Rectal smooth muscle tissue (tissue), 1 donor: ENCODE measurements at regions not wholly inside any gene's neighbourhood (a gene's known extent, or its start where the extent isn't known, plus 50 kb on each side); places are given as distances from the start of the nearest gene placed in this dataset.
"Not testable (repeated sequence)": the region's sequence is repeated elsewhere in the genome, so short reads cannot be mapped to it uniquely, and the experiment has no call there.

Experiments
- H3K27ac ChIP-seq: one replicate; pipeline ENCODE4 v1.7.0; 2013; ENCODE audit warnings: low read depth, low read length, inconsistent platforms
- H3K27me3 ChIP-seq: one replicate; pipeline ENCODE4 v1.7.0; 2013; ENCODE audit warnings: low read length; ENCODE audit not compliant: control insufficient read depth, insufficient read depth
- H3K36me3 ChIP-seq: one replicate; pipeline ENCODE4 v1.7.0; 2013; ENCODE audit warnings: low read length; ENCODE audit not compliant: control insufficient read depth, insufficient read depth
- H3K4me1 ChIP-seq: one replicate; pipeline ENCODE4 v1.7.0; 2013; ENCODE audit warnings: low read length; ENCODE audit not compliant: control insufficient read depth, insufficient read depth
- H3K4me3 ChIP-seq: one replicate; pipeline ENCODE4 v1.7.0; 2013; ENCODE audit warnings: low read length
- H3K9ac ChIP-seq: one replicate; pipeline ENCODE4 v1.7.0; 2013; ENCODE audit warnings: low read length

- not testable (repeated sequence) for H3K4me1 ChIP-seq, H3K4me3 ChIP-seq, H3K9ac ChIP-seq, H3K27ac ChIP-seq, H3K27me3 ChIP-seq, H3K36me3 ChIP-seq
Measured at GRCh38 chr14:106061877-106062500, 535.6 kb downstream of the TMEM121 start.

- H3K4me3 ChIP-seq = no peak overlapping the region
- no peak overlapping the region for H3K9ac ChIP-seq
- H3K4me1 ChIP-seq = no peaks in the 10 kb centered on the region
- no peak overlapping the region for H3K27ac ChIP-seq
- no peaks in the 10 kb centered on the region for H3K27me3 ChIP-seq
- H3K36me3 ChIP-seq = no peaks in the 10 kb centered on the region
Measured at GRCh38 chr14:106062502-106063272, 536.3 kb downstream of the TMEM121 start.

DNA sequence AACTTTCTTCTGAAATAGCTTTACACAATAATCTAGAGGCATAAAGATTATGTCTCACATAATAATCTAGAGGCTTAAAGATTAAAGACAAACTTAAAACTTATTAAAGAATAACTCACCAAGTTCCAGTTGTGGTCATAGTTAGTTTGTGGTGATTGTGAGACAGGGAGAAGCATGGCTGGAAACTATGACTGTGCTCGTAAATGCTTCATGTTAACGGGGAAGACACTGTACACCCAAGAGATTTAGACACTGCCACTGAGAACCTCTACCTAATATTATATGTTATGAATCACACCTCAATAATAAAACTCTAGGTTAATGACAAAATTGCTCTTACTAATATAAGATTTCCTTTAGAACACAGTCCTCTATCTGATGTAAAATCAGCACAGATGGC lies 541.6 kb downstream of the TMEM121 start:
- no peaks in the 10 kb centered on the region for H3K36me3 ChIP-seq
- no peaks in the 10 kb centered on the region for H3K27me3 ChIP-seq
- no peak overlapping the region for H3K27ac ChIP-seq
- no peak overlapping the region for H3K4me3 ChIP-seq
- no peaks in the 10 kb centered on the region for H3K4me1 ChIP-seq
- no peak overlapping the region for H3K9ac ChIP-seq

DNA sequence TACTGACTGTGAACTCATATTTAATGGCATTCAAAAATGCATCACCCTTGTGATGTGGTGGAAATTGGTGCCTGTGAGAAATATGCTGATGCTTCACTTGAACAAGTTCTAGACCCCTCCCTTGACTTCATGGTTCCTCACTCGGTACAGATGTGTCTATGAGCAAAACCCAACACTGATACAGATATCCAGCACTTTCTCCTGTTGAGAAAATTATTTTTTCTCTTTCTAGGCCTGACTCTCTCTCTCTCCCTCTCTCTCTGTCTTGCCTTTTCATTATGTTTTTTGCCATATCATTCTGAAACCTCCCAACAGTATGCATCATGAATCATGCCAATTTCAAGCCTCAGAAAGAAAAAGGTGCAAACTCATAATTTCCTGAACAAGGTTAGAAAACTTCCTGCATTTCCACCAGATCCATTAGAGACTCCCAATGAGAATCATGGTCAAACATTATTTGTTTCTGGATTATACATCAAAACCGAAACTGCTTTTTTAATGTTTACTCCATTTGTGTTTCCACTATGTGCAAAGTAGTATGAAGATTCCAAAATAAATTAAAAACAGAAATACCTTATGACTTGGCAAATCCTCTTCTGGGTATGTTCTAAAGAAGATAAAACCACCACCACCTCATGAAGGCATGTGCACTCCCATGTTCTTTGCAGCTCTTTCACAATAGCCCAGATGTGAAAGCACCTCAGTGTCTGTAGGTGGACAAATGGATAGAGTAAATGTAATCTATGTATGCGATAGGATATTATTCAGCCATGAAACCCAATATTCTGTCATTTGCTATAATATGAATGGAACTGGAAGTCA lies 543.6 kb downstream of the TMEM121 start:
- Histone ChIP-seq H3K27ac (no peak overlapping the region), H3K4me1 (no peaks in the 10 kb centered on the region), H3K4me3 (no peak overlapping the region), H3K36me3 (no peaks in the 10 kb centered on the region), H3K9ac (no peak overlapping the region), H3K27me3 (no peaks in the 10 kb centered on the region)

- H3K4me3 ChIP-seq = no peak overlapping the region
- H3K9ac ChIP-seq = no peak overlapping the region
- no peaks in the 10 kb centered on the region for H3K36me3 ChIP-seq
- no peaks in the 10 kb centered on the region for H3K4me1 ChIP-seq
- no peaks in the 10 kb centered on the region for H3K27me3 ChIP-seq
- H3K27ac ChIP-seq = no peak overlapping the region
Measured at GRCh38 chr14:106080922-106081321, 554.5 kb downstream of the TMEM121 start.

DNA sequence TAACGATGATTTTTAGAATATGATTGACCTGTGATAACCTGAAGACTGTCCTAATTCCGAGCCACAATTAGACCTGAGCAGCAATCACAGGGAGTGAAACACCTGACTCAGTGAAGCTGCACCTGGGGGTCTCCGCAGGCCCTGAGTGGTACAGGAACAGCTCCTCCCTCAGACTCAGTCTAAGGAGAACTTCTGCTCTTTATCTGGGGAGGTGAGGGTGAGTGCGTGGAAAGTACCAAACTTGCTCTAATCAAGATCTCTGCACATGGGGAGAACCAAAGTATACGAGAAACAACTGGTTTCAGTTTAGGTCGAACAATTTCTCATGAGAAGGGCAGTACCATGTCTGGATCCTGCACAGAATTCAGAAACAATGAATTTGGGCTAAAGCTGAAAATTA lies 555.3 kb downstream of the TMEM121 start:
- H3K4me3 ChIP-seq = not testable (repeated sequence)

DNA sequence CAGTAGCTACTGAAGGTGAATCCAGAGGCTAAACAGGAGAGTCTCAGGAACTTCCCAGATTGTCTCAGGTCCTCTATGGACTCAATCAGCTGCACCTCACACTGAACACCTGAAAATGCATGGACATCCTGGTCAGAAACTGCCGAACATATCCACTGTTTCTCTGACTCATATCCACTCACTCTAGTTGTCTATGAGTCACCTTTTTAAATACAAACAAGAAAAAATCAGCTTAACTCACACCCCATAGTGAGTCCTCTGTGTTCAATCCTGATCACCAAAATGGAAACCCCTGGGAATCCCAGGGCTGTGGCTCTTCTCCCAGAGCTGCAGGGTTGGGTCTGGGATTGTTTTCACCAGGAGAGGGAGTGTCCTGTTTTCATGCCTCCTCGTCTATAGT lies 556.7 kb downstream of the TMEM121 start:
- Histone ChIP-seq H3K4me3 (no peak overlapping the region), H3K4me1 (no peaks in the 10 kb centered on the region), H3K9ac (no peak overlapping the region), H3K36me3 (no peaks in the 10 kb centered on the region), H3K27ac (no peak overlapping the region), H3K27me3 (no peaks in the 10 kb centered on the region)

More for the DNA sequence above, 555.3 kb downstream of the TMEM121 start:
- not testable (repeated sequence) for H3K27ac ChIP-seq, H3K9ac ChIP-seq, H3K4me1 ChIP-seq, H3K36me3 ChIP-seq, H3K27me3 ChIP-seq

DNA sequence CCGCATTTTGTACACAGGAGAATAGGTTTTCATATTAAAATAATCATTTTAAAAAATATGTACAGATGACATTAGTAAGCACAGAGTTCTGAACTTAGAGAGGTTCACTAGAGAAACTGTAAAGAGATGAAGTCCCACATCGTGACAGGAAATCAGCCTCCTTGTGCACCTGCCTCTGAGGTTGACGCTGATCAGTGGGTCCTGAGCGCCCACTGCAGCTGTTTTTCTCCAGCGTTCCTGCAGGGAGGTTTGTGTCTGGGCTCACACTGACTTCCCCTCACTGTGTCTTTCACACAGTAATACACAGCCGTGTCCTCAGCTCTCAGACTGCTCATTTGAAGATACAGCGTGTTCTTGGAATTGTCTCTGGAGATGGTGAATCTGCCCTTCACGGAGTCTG lies 561.5 kb downstream of the TMEM121 start:
- no peak overlapping the region for H3K9ac ChIP-seq
- H3K4me1 ChIP-seq = no peaks in the 10 kb centered on the region
- no peaks in the 10 kb centered on the region for H3K27me3 ChIP-seq
- H3K4me3 ChIP-seq = no peak overlapping the region
- H3K27ac ChIP-seq = no peak overlapping the region
- no peaks in the 10 kb centered on the region for H3K36me3 ChIP-seq

DNA sequence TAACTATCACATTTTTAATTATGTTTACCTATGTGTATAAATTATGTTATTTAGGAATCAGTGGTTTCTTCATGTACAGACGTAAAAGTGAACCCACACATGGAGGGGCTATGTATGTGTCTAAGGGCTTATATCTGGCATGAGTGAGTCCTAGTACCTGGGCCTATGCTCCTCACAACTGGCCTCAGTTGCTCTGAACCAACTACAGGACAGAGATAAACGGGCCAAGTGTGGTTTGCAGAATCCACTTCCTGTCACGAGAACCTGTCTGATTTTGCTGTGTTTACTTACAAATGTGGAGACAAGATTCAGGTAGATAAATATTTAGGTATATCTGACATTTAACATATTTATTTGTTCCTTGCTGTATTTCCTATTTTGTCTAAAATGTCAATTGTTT lies 562.5 kb downstream of the TMEM121 start:
- H3K9ac ChIP-seq, H3K27ac ChIP-seq, H3K4me1 ChIP-seq, H3K4me3 ChIP-seq, H3K27me3 ChIP-seq, H3K36me3 ChIP-seq: not testable (repeated sequence)

- no peaks in the 10 kb centered on the region for H3K36me3 ChIP-seq
Measured at GRCh38 chr14:106094654-106095189, 568.3 kb downstream of the TMEM121 start.

DNA sequence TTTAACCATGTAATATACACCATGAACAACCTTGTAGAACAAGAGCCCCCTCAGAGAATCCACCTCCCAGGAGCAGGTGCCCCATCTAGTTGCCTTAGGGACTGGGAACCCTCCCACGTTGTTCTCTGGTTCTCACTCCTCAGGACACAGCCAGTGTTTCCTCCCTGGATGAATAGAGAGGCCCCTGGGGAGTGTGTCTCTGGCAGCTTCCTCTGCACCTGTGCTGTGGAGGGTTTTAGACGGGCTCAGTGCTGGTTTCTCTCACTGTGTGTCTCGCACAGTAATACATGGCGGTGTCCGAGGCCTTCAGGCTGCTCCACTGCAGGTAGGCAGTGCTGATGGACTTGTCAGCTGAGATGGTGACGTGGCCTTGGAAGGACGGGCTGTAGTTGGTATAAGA lies 581.3 kb downstream of the TMEM121 start:
- Histone ChIP-seq H3K27ac (no peak overlapping the region), H3K36me3 (no peaks in the 10 kb centered on the region), H3K4me3 (no peak overlapping the region), H3K9ac (no peak overlapping the region), H3K27me3 (no peaks in the 10 kb centered on the region), H3K4me1 (no peaks in the 10 kb centered on the region)

More at GRCh38 chr14:106094654-106095189, 568.3 kb downstream of the TMEM121 start:
- no peak overlapping the region for H3K27ac ChIP-seq
- no peak overlapping the region for H3K4me3 ChIP-seq
- no peak overlapping the region for H3K9ac ChIP-seq
- H3K27me3 ChIP-seq = no peaks in the 10 kb centered on the region
- H3K4me1 ChIP-seq = no peaks in the 10 kb centered on the region

GRCh38 chr14:106109337-106109736 lies 583.0 kb downstream of the TMEM121 start:
- Histone ChIP-seq H3K4me1 (no peaks in the 10 kb centered on the region), H3K27me3 (no peaks in the 10 kb centered on the region), H3K27ac (no peak overlapping the region), H3K4me3 (no peak overlapping the region), H3K36me3 (no peaks in the 10 kb centered on the region), H3K9ac (no peak overlapping the region)
